GM10248 (cell line): ENCODE measurements at regions not wholly inside any gene's neighbourhood (a gene's known extent, or its start where the extent isn't known, plus 50 kb on each side); places are given as distances from the start of the nearest gene placed in this dataset.

Experiments
- CTCF ChIA-PET: fragments of 300-600 bp; sonication (Branson Sonifier 250); formaldehyde crosslinking; extraction: SDS; loops from one replicate; lab custom pipeline; 2021; ENCODE audit warnings: antibody characterized with exemption; lab: Yijun Ruan, JAX
- POLR2A ChIA-PET: fragments of 350-650 bp; sonication (Branson Sonifier 250); formaldehyde crosslinking; extraction: SDS; loops from one replicate; lab custom pipeline; 2020; ENCODE audit warnings: antibody characterized with exemption; lab: Yijun Ruan, JAX
- DNase-seq: peaks from one replicate; pipeline ENCODE4 v3.0.0; 2012; ENCODE audit errors: extremely low spot score
- CTCF ChIP-seq: IDR thresholded peaks from 2 replicates; pipeline ENCODE4 v1.5.1; 2012; ENCODE audit warnings: mild to moderate bottlenecking, low read depth; ENCODE audit errors: extremely low read depth, missing control alignments, control extremely low read depth

- no peak for DNase-seq
- TF ChIP-seq CTCF: no peak
- ChIA-PET CTCF (interaction anchor here (1.0 to 1.2 kb wide), 2 partner anchors 11 to 544 kb away, joined by 4 read pairs; no protein-coding TSS in a partner anchor), POLR2A (no interaction called here)
Observed at GRCh38 chr3:186487819-186488218, 56.4 kb downstream of the CRYGS start.

GRCh38 chr3:186487037-186487436 lies 57.1 kb downstream of the CRYGS start:
- no peak for TF ChIP-seq CTCF
- POLR2A ChIA-PET: no interaction called here
- no peak for DNase-seq
- CTCF ChIA-PET: interaction anchor here (1.0 to 1.2 kb wide), 3 partner anchors 12 to 543 kb away, joined by 3 to 4 read pairs (median 4); no protein-coding TSS in a partner anchor

DNA sequence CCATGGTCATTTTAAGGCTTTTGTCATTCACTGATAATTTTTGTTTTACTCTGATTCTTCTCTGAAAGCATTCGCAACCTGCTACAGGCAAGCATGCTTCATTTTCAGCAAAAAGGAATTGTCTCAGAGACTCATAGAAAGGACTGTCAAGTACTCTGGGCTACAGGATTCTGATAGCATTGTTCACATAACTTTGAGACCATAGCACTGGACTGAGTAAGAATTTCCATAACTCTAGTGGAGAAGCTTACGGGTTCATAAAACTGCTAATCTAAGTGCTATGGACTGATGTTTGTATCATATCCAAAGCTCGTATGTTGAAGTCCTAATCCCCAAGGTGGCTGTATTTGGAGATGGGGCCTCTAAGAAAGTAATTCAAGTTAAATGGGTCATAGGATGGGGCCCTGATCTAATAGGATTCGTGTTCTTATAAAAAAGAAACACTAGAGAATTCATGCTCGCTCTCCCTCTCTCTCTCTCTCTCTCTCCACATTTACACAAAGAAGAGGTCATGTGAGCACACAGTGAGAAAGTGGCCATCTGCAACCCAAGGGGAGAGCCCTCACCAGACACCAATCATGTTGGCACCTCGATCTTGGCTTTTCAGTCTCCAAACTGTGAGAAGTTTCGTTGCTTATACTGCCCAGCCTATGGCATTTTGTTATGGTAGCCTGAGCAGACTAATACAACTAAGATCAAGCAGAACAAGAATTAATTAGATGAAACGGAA lies 60.4 kb downstream of the CRYGS start:
- no peak for DNase-seq
- no peak for TF ChIP-seq CTCF
- ChIA-PET CTCF (interaction anchor here (1.1 to 1.3 kb wide), 3 partner anchors 12 to 541 kb away, joined by 4 to 5 read pairs (median 4); no protein-coding TSS in a partner anchor), POLR2A (no interaction called here)

- TF ChIP-seq CTCF: no peak
- DNase-seq: no peak
- ChIA-PET POLR2A (no interaction called here), CTCF (interaction anchor here (2.0 kb wide), 1 partner anchor 9 kb away, joined by 5 read pairs; no protein-coding TSS in a partner anchor)
Observed at GRCh38 chr3:186481526-186481925, 62.7 kb downstream of the CRYGS start.

- no peak for TF ChIP-seq CTCF
- POLR2A ChIA-PET: no interaction called here
- CTCF ChIA-PET: interaction anchor here (1.3 to 1.5 kb wide), 2 partner anchors 26 to 59 kb away, joined by 3 read pairs; no protein-coding TSS in a partner anchor
- no peak for DNase-seq
Observed at GRCh38 chr3:186477876-186478275, 66.3 kb downstream of the CRYGS start.

GRCh38 chr3:186477033-186477432 lies 67.1 kb downstream of the CRYGS start:
- TF ChIP-seq CTCF: no peak
- CTCF ChIA-PET: interaction anchor here (1.3 to 1.7 kb wide), 2 partner anchors 13 to 27 kb away, joined by 3 to 6 read pairs; no protein-coding TSS in a partner anchor
- no peak for DNase-seq
- POLR2A ChIA-PET: no interaction called here
